IPS-18c (cell line): ENCODE measurements at regions not wholly inside any gene's neighbourhood (a gene's known extent, or its start where the extent isn't known, plus 50 kb on each side); places are given as distances from the start of the nearest gene placed in this dataset.
A peak's percentile ranks its signal among the peaks of the same experiment; 100 is the strongest.

ENCODE experiments used
- H3K4me3 ChIP-seq: 2 replicates; pipeline ENCODE4 v1.7.0; 2013; ENCODE audit warnings: low read depth, mild to moderate bottlenecking, low read length, moderate library complexity; ENCODE audit not compliant: insufficient read depth
- H3K9me3 ChIP-seq: one replicate; pipeline ENCODE4 v1.6.1; 2013; ENCODE audit warnings: mild to moderate bottlenecking, low read length, moderate library complexity; ENCODE audit not compliant: control insufficient read depth, insufficient read depth

GRCh38 chr18:34976123-34976522 lies 65.1 kb upstream of the MAPRE2 start:
- peak overlapping the region; percentile 71; the same call in 1 of the 2 replicates for H3K4me3 ChIP-seq
- H3K9me3 ChIP-seq, result no peaks in the 10 kb centered on the region

GRCh38 chr18:34976534-34976898 lies 64.7 kb upstream of the MAPRE2 start:
- Histone ChIP-seq H3K4me3 (peak overlapping the region; percentile 71), H3K9me3 (no peaks in the 10 kb centered on the region)

- Histone ChIP-seq H3K4me3 (peak overlapping the region; percentile 71), H3K9me3 (no peaks in the 10 kb centered on the region)
Measured at GRCh38 chr18:34976899-34977837, 64.0 kb upstream of the MAPRE2 start.

GRCh38 chr18:34977838-34978532 lies 63.2 kb upstream of the MAPRE2 start:
- no peaks in the 10 kb centered on the region for H3K9me3 ChIP-seq
- H3K4me3 ChIP-seq, result peak overlapping the region; percentile 71

GRCh38 chr18:34978533-34978893 lies 62.7 kb upstream of the MAPRE2 start:
- Histone ChIP-seq H3K4me3 (peak overlapping the region; percentile 71; the same call in 1 of the 2 replicates), H3K9me3 (no peaks in the 10 kb centered on the region)

GRCh38 chr18:34978953-34979608 lies 62.1 kb upstream of the MAPRE2 start:
- H3K9me3 ChIP-seq, result no peaks in the 10 kb centered on the region
- H3K4me3 ChIP-seq, result peak overlapping the region; percentile 71; the same call in 1 of the 2 replicates

- Histone ChIP-seq H3K9me3 (no peaks in the 10 kb centered on the region), H3K4me3 (no peak overlapping the region)
Measured at GRCh38 chr18:34981487-34981886, 59.7 kb upstream of the MAPRE2 start.

GRCh38 chr18:34985963-34986362 lies 55.2 kb upstream of the MAPRE2 start:
- no peaks in the 10 kb centered on the region for H3K9me3 ChIP-seq
- H3K4me3 ChIP-seq, result no peak overlapping the region

GRCh38 chr18:34990597-34990996 lies 50.6 kb upstream of the MAPRE2 start:
- no peak overlapping the region for H3K4me3 ChIP-seq
- no peaks in the 10 kb centered on the region for H3K9me3 ChIP-seq

GRCh38 chr18:34991152-34991551 lies 50.1 kb upstream of the MAPRE2 start:
- H3K4me3 ChIP-seq, result no peak overlapping the region
- H3K9me3 ChIP-seq, result no peaks in the 10 kb centered on the region
